Ovary (tissue), 3 donors: ENCODE measurements at regions not wholly inside any gene's neighbourhood (a gene's known extent, or its start where the extent isn't known, plus 50 kb on each side); places are given as distances from the start of the nearest gene placed in this dataset.
"Not testable (repeated sequence)": the region's sequence is repeated elsewhere in the genome, so short reads cannot be mapped to it uniquely, and the experiment has no call there.

ENCODE experiments used
- CTCF ChIP-seq, 3 donors: fragments of 450-650 bp in 2 of 3; fragments of 200-600 bp in 1 of 3; IDR thresholded peaks; one replicate each; pipeline versions ENCODE4 v1.5.1 to v1.8.0; 2016 to 2022; ENCODE audit warnings: antibody characterized with exemption in 3 of 3, mild to moderate bottlenecking in 1 of 3
- EP300 ChIP-seq: sonication (generic); formaldehyde crosslinking; IDR thresholded peaks from one replicate; pipeline ENCODE4 v1.6.1; 2017; ENCODE audit warnings: antibody characterized with exemption
- POLR2A ChIP-seq: fragments of 450-650 bp; IDR thresholded peaks from one replicate; pipeline ENCODE4 v1.6.1; 2017; ENCODE audit warnings: antibody characterized with exemption, mild to moderate bottlenecking, moderate library complexity
- donor health status: DM: no; HTN: no; CAD: no.

DNA sequence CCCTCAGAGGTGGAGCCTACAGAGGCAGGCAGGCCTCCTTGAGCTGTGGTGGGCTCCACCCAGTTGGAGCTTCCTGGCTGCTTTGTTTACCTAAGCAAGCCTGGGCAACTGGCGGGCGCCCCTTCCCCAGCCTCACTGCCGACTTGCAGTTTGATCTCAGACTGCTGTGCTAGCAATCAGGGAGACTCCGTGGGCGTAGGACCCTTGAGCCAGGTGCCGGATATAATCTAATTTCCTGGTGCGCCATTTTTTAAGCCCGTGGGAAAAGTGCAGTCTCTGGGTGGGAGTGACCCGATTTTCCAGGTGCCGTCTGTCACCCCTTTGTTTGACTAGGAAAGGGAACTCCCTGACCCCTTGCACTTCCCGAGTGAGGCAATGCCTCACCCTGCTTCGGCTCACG is 769.1 kb upstream of the SEMA6A start:
- not testable (repeated sequence) for TF ChIP-seq CTCF (IDR thresholded peaks at IDR 0.05); POLR2A; EP300
